ENCODE measurements at regions not wholly inside any gene's neighbourhood (a gene's known extent, or its start where the extent isn't known, plus 50 kb on each side); places are given as distances from the start of the nearest gene placed in this dataset.

GRCh38 chr10:25117757-25118156 lies 57.0 kb upstream of the GPR158 start:
- DNase-seq: no peak

- DNase-seq: no peak
These were observed 54.6 kb upstream of the GPR158 start for GRCh38 chr10:25120188-25120587.
